ENCODE measurements at regions not wholly inside any gene's neighbourhood (a gene's known extent, or its start where the extent isn't known, plus 50 kb on each side); places are given as distances from the start of the nearest gene placed in this dataset.

- H3K4me3 Mint-ChIP-seq = no peak overlapping the region
- H3K4me1 Mint-ChIP-seq (ENCODE audit: low read depth) = no peaks in the 10 kb centered on the region
- no peak for DNase-seq
- no peak overlapping the region for H3K27ac Mint-ChIP-seq
- H3K27me3 Mint-ChIP-seq (ENCODE audit: insufficient read depth) = no peaks in the 10 kb centered on the region
- H3K9me3 Mint-ChIP-seq = no peaks in the 10 kb centered on the region; the same call in 1 of the 2 replicates
- H3K36me3 Mint-ChIP-seq (ENCODE audit: low read depth) = peaks cover 7% of the 10 kb centered on the region; the same call in 1 of the 2 replicates
- TF ChIP-seq, protein P1, sequence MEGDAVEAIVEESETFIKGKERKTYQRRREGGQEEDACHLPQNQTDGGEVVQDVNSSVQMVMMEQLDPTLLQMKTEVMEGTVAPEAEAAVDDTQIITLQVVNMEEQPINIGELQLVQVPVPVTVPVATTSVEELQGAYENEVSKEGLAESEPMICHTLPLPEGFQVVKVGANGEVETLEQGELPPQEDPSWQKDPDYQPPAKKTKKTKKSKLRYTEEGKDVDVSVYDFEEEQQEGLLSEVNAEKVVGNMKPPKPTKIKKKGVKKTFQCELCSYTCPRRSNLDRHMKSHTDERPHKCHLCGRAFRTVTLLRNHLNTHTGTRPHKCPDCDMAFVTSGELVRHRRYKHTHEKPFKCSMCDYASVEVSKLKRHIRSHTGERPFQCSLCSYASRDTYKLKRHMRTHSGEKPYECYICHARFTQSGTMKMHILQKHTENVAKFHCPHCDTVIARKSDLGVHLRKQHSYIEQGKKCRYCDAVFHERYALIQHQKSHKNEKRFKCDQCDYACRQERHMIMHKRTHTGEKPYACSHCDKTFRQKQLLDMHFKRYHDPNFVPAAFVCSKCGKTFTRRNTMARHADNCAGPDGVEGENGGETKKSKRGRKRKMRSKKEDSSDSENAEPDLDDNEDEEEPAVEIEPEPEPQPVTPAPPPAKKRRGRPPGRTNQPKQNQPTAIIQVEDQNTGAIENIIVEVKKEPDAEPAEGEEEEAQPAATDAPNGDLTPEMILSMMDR (IDR thresholded peaks at IDR 0.05) = no peak
These were observed 1316.0 kb upstream of the GJE1 start for GRCh38 chr6:140816681-140817080.

- Mint-ChIP-seq H3K4me3 (no peak overlapping the region), H3K4me1 (ENCODE audit: low read depth) (peaks cover 4% of the 10 kb centered on the region; the same call in 1 of the 2 replicates), H3K9me3 (no peaks in the 10 kb centered on the region; the same call in 1 of the 2 replicates), H3K36me3 (ENCODE audit: low read depth) (peaks cover 19% of the 10 kb centered on the region; the same call in 1 of the 2 replicates), H3K27ac (no peak overlapping the region), H3K27me3 (ENCODE audit: insufficient read depth) (no peaks in the 10 kb centered on the region)
- TF ChIP-seq, protein P1 (IDR thresholded peaks at IDR 0.05) = no peak
- no peak for DNase-seq
These were observed 1320.1 kb upstream of the GJE1 start for GRCh38 chr6:140812636-140813035.

DNA sequence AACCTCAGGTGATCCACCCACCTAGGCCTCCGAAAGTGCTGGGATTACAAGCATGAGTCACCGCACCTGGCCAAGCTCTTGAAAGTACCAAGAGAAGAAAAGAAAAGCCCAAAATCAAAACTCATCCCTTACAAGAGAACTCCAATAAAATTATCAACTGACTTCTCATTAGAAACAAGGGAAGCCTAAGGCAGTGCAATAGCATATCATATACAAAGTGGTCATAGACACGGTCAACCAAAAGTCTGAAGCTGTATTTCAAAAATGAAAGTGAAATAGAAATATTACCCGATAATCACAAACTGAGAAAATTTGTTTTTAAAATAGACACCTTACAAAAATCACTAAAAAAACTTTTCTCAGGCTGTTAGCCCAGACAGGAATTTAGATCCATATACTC, 1321.1 kb upstream of the GJE1 start:
- peaks cover 20% of the 10 kb centered on the region; the same call in 1 of the 2 replicates for H3K36me3 Mint-ChIP-seq (ENCODE audit: low read depth)
- no peak overlapping the region for H3K4me3 Mint-ChIP-seq
- DNase-seq = no peak
- no peak overlapping the region for H3K27ac Mint-ChIP-seq
- peaks cover 5% of the 10 kb centered on the region; the same call in 1 of the 2 replicates for H3K4me1 Mint-ChIP-seq (ENCODE audit: low read depth)
- H3K9me3 Mint-ChIP-seq = peaks cover under 1% of the 10 kb centered on the region
- no peaks in the 10 kb centered on the region for H3K27me3 Mint-ChIP-seq (ENCODE audit: insufficient read depth)
- TF ChIP-seq, protein P1 (IDR thresholded peaks at IDR 0.05) = no peak

DNA sequence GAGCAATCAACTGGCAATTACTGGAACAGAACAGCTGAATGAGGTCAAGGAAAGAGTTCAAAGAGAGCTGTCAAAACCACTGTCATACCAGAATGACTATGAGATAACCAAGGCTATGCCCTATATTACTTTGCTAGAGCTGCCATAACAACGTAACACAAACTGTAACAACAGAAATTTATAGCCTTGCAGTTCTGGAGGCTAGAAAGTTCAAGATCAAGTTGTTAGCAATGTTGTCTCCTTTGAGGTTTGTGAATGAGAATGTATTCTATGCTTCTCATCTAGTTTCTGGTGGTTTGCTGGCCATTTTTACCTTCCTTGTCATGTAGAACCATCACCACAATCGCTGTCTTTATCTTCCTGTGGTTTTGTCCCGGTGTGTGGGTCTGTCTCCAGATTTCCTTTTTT, 1323.0 kb upstream of the GJE1 start:
- Mint-ChIP-seq H3K4me3 (no peak overlapping the region), H3K4me1 (ENCODE audit: low read depth) (peaks cover 9% of the 10 kb centered on the region; the same call in 1 of the 2 replicates), H3K27me3 (ENCODE audit: insufficient read depth) (no peaks in the 10 kb centered on the region), H3K9me3 (peaks cover 4% of the 10 kb centered on the region), H3K27ac (no peak overlapping the region), H3K36me3 (ENCODE audit: low read depth) (peaks cover 23% of the 10 kb centered on the region; the same call in 1 of the 2 replicates)
- DNase-seq = no peak
- TF ChIP-seq, protein P1 (IDR thresholded peaks at IDR 0.05) = no peak

DNA sequence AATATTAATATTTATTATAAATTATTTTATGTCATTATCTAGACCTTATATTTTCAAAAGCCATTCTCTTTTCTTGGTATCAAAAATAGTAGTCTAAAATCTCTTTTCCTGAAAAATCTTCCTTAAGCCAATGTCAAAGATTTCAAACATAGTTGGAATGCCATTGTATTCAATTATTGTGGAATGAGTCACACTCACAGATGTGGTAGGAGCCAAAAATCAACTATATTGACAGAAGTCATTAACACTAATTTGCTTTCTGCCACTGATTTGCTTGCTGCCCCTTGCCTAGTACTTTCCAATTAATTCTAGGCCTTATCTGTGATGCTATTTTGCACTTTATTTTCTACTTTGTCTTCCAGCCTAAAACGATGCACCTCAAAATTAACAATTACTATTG, 1326.3 kb upstream of the GJE1 start:
- Mint-ChIP-seq H3K4me3 (no peak overlapping the region), H3K27ac (no peak overlapping the region), H3K27me3 (ENCODE audit: insufficient read depth) (no peaks in the 10 kb centered on the region), H3K36me3 (ENCODE audit: low read depth) (peaks cover 16% of the 10 kb centered on the region; the same call in 1 of the 2 replicates), H3K4me1 (ENCODE audit: low read depth) (peaks cover 16% of the 10 kb centered on the region; the same call in 1 of the 2 replicates), H3K9me3 (peaks cover 4% of the 10 kb centered on the region; the same call in 1 of the 2 replicates)
- DNase-seq = no peak
- TF ChIP-seq, protein P1 (IDR thresholded peaks at IDR 0.05) = no peak

All from HFFc6 (cell line).